GM12891 (cell line): ENCODE measurements at regions not wholly inside any gene's neighbourhood (a gene's known extent, or its start where the extent isn't known, plus 50 kb on each side); places are given as distances from the start of the nearest gene placed in this dataset.

Source experiments
- PAX5 ChIP-seq: IDR thresholded peaks from 2 replicates; pipeline ENCODE4 v1.6.1; 2011; ENCODE audit warnings: low read length, moderate library complexity, mild to moderate bottlenecking; ENCODE audit not compliant: insufficient read depth, severe bottlenecking
- POLR2A ChIP-seq: IDR thresholded peaks from 2 replicates; pipeline ENCODE4 v1.6.1; 2011; ENCODE audit warnings: low read depth, low read length, control low read depth
- POLR2AphosphoS5 ChIP-seq: IDR thresholded peaks from 2 replicates; pipeline ENCODE4 v1.6.1; 2011; ENCODE audit warnings: low read depth, low read length, control low read depth
- POU2F2 ChIP-seq: IDR thresholded peaks from 2 replicates; pipeline ENCODE4 v1.6.1; 2011; ENCODE audit warnings: low read depth, mild to moderate bottlenecking, control low read depth, low read length, moderate library complexity
- SPI1 ChIP-seq: IDR thresholded peaks from 2 replicates; pipeline ENCODE4 v1.6.1; 2011; ENCODE audit warnings: low read depth, low read length, control low read depth
- TAF1 ChIP-seq: IDR thresholded peaks from 2 replicates; pipeline ENCODE4 v1.6.1; 2011; ENCODE audit warnings: low read depth, low read length, control low read depth

GRCh38 chr13:81606074-81606473, 1265.1 kb upstream of the SPRY2 start:
- TF ChIP-seq POLR2AphosphoS5 = no peak
- no peak for TF ChIP-seq POLR2A
- TF ChIP-seq SPI1 = no peak
- no peak for TF ChIP-seq PAX5
- no peak for TF ChIP-seq TAF1
- no peak for TF ChIP-seq POU2F2
